ENCODE measurements at regions not wholly inside any gene's neighbourhood (a gene's known extent, or its start where the extent isn't known, plus 50 kb on each side); places are given as distances from the start of the nearest gene placed in this dataset.
"Not testable (repeated sequence)": the region's sequence is repeated elsewhere in the genome, so short reads cannot be mapped to it uniquely, and the experiment has no call there.

DNA sequence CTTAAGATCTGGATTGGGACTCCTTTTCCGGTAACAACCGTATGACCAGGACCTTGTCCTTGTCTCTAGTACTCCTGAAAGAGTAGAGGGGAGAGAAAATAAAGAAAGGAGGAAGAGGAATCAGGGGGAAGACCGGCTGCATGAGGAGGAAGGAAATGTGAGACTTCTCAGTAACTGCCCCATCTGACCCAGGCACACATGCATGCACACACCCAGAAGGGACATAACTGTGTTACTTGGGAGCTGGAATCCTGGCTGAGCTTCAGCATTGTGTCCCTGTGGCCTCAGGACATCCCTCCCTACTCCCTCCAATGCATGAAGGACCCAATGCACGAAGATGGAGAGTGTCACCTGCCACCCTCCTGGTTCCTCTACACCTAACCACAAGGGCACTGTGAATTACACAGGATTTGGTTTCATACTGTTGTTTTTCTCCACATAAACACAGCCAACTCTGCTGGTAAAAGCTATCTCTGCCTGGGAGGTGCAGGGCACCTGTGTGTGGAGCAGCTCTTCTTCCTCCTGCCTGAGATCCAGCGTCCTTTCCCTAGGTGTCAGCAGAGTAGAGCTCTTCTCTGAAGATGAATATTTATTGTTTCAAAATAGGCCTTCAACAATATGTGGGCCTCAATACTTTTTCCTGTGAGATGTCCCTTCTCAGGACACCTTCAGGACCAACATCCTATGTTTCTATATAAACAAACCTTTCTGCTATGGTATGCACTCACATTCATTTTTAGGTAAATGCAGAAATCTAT lies 574.1 kb upstream of the ID2 start:
- no peak for DNase-seq

DNA sequence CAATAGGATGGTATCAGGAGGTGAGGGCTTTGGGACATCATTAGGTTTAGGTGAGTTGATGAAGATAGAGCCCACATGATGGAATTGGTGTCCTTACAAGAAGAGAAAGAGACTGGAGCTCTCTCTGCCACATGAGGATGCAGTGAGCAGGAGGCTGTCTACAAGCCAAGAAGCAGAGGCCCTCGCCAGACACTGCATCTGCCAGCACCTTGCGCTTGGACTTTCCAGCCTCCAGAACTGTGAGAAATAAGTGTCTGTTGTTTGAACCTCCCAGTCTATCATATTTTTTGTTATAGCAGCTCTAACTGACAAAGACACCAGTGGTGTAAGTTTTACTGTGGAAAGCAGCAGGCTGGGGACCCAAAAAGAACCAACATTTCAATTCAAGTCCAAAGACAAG lies 571.1 kb upstream of the ID2 start:
- DNase-seq = no peak

- no peak for DNase-seq
Measured at GRCh38 chr2:8111193-8111592, 570.7 kb upstream of the ID2 start.

GRCh38 chr2:8115456-8115855 lies 566.4 kb upstream of the ID2 start:
- no peak for DNase-seq

DNA sequence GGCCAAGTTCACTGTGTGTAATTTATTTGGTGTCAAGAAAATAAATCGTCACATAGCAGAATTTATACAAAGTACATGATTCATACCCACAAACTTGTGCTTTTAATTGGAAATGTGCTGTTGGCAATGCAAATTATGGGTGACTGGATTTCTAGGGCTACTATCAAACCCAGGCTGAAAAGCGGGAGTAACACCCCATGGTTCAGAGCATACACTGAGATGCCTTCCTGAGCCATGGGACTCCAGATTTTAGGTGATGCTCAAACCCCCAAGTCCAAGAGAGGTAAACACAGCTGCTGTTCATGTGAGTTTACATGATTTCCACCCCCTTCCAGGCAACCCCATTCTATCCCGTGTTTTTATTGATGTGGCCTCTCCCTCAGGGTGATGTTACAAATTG lies 565.9 kb upstream of the ID2 start:
- DNase-seq = no peak

DNA sequence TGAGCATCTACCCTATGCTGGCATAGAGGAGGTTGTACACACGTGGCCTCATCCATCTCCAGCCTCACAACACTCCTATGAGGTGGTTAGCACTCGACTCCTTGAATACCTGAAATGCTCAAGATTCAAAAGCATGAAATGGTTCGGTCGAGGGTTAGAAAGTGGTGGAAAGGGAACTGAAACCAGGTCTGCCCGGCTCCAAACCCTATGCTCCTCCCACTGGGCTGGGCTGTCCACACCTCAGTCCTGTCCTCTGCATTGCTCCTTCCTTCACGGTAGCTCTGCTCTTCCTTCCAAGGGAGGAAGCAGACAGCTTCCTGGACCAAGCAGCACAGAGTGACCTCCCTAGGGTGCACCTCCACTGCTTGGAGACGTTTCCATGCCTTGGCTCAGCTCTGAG lies 565.2 kb upstream of the ID2 start:
- DNase-seq = no peak

DNA sequence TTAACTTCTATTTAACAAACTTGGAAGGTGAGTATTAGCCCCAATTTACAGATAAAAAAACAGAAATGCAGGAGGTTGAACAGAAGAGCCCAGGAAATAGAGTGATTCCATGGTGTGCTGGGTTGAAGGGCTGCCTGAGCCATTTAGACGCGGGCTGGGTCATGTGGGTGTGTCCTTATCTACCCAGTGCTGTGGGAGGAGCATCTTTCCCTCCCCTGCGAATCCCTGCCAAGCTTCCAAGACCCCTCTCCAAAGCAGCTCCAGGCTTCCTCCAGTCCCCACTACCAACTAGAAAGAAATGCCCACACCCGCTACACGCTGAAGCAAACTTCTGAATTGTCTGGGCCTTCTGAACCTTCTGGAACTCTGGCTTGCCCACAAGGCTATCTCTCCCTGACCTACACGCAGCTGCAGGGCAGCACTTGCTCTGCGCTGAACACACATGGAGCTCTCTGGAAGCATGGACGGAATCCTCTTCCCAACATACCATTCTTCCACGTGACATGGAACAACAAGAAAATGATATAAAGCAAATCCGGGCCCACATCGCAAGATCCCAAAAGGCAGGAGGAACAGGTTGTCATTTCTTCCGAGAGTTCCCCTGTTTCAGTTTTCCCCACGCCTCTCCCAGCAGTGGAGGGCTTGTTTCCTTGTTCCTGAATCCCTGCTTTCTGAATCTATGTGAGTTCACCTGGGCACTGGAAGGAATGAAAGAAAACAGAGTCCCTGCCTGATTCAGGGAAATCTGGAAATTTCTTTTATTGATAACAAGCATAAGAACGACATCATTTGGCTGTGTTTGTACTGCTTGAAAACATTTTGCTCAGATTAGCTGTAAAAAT lies 562.7 kb upstream of the ID2 start:
- no peak for DNase-seq

DNA sequence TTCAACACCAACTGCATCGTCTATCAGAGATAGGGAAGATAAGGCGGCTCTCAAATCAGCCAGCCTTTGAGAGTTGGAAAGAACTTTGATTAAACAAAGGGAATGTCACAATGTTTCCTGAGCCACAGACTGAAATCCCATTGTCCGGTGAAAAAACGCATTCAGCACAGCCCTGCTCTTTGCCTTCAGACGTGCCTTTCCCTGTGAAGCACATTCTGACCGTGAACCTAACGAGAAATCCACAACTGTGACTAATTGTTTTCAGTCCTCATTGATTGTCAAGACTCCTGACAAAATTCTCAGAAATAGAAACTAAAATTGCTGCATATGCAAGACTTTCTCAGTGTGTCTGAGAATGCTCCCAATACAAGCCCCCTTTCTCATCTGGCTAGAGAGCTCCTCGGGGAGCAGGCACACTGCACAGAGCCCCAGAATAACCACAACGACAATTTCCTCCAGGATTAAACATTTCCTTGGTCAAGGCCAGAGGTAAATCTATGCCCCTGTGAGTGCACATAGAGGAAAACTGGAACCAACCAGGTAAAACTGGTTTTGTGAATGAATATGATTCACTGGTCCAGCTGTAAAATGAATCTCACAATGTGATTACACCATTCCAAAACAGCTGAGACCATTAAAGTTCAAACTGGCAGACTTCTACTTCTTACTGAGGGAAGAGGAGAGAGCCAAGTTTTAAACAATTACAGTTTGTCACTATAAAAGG lies 561.9 kb upstream of the ID2 start:
- DNase-seq = no peak

DNA sequence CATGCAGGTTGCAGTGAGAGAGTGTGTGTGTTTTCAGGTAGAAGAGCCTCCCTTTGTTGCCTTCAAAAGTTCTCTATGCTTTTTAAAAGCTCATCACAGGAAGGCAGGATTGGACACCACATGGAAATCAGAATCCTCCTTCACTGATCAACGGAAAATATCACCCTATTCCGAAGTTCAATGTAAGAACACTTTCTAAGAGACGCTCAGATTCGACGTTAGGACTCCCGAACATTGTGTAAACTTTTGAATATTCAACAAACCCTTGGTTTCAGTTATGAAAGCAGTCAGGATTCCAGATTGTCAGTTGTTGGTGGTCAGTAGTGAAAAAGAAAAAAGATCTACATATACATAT lies 561.4 kb upstream of the ID2 start:
- DNase-seq = no peak

DNA sequence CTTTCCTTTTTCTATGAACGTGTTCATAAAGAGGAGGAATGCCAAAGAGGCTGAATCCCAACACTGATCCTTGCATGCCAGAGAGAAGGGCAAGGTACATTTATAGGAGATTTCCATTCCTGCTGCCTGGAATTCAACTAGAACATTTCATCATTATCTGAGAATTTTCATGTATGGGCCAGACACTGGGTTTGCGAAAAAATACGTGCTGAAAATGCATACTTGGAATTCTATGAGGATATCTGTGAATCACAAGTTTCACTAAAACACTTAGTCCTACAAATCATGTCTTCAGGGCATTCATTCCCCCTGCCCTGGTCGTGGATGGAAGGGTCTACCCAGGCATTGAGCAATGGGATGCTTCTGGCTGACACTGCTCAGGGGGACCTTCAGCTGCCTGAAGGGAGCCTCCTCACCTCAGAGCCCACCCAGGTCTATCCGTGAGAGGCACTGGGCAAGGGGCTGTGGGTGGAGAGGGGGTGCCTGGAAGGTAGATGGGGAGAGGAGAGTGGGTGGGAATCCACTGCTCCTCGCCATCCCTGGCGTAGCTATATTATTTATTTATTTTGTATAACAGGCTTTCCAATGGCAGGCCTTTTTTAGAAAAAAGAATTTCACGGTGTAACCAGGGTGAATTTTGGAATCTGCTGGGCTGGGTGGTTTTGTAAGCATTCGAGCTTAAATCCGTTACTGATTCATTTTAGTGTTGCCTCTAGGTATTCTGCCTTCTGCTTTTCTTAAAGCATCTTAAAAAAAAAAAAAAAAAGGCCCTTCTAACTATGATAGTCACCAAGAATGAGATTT lies 560.6 kb upstream of the ID2 start:
- DNase-seq = no peak

DNA sequence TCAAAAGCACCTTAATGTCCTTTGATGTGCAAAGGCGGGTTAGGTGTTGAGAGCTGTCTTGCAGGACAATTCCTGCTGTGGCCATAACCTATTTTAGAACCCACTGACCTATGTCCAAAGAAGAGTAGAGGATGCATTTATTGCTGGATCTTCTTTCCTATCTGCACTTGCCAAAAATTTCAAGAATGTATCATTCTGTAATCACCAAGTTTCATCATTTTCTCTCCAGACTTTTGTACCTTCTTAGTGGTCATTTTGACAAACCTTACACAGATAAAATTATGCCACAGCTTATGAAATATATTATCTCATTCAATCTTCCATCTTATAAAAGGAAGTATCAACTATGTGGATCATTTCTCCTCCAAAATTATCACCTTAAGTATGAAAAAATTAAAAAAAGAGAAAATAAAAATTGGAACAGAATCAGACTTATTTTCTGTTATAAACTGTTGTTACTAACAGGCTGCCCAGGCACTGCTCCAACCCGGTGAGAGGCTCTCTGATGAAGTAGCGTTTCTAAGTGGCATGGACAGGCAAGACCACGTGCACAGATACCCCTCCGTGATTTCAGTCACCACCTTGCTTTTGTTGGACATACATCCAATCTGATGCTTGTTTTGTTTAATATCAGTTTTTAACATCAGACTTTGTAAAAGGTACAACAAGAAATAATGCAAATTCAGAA lies 559.9 kb upstream of the ID2 start:
- DNase-seq = no peak

GRCh38 chr2:8122520-8122919 lies 559.3 kb upstream of the ID2 start:
- no peak for DNase-seq

DNA sequence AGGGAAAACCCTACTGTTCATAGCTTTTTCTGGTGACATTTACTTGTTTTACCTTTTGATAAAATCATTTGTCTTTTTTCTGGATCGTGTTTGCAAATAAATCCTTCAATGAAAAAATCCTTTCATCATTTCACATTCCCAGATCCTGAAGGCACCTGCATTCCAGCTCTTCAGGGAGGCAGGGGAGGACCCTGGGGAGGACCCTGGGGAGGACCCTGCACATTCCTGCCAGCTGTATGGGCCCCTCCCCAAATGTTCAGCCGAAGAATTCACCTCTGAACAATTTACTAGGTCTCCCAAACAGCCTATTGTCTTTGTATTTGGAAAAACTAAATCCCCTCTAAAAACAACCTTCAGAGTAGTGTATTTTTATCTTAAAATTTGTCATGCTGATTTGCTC lies 558.4 kb upstream of the ID2 start:
- DNase-seq = no peak

DNA sequence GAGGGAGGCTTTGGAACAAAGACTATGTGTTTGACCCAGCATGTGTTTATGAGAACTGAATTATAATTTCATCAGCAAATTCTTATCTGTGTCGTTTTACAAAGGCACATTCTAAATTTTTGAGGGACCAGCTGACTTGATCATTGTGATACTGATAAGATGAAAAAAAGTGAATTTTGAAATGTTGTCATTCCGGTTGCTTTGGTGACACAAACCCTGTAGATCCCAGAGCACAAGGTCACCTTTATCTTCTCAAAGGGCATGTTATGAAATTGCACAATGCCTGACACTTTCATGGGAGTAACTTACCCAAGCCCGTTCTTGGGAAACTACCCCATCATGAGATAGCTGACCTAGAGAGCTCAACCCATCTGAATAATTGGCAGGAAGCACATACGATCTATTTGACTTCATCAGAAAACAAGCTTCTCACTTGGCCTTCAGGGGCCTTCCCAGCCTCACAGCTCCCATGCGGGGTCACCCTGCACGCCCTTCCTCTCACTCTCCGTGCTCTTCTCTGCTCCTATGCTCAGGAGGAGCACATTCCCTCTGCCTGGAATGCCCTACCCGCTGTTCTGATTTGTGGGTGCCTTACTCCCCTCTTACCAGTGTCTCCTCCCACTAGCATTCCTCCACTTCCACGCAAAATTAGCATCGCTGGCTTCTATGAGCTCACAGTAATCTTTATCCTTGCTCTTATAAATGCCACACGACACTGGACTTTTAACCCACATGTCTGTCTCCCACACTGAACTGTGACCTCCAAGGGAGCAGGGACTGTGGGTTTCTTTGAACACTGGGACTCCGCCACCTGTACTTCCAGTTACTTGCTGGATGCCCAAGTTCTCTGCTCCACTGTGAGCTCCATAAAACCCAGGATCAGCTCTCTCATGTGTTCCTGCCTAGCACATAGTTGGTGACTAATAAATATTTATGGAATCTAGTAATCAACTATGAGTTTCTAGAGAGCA lies 555.8 kb upstream of the ID2 start:
- no peak for DNase-seq

DNA sequence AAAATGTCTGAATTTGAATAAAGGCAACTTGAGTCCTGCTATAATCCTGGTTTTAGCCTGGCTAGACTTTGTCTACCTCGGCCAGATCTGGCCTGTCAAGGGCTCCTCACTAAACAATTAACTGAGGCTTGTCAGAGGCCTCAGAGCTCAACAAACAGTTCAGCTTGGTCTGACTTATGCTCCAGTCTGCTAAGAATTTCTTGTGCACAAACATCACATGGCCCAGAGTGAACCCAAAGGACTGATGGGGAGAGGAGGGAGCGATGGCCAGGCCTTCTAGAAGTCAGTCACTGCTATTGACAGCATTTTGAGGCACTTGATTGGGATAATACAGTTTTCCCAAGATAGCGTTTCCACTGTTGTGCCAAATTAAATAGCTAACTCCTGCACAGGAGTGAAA lies 555.1 kb upstream of the ID2 start:
- no peak for DNase-seq

DNA sequence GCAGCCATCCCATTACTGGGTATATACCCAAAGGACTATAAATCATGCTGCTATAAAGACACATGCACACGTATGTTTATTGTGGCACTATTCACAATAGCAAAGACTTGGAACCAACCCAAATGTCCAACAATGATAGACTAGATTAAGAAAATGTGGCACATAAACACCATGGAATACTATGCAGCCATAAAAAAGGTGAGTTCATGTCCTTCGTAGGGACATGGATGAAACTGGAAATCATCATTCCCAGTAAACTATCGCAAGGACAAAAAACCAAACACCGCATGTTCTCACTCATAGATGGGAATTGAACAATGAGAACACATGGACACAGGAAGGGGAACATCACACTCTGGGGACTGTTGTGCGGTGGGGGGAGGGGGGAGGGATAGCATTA lies 550.4 kb upstream of the ID2 start:
- not testable (repeated sequence) for DNase-seq

GRCh38 chr2:8132351-8132831 lies 549.5 kb upstream of the ID2 start:
- DNase-seq = peak; percentile 39

DNA sequence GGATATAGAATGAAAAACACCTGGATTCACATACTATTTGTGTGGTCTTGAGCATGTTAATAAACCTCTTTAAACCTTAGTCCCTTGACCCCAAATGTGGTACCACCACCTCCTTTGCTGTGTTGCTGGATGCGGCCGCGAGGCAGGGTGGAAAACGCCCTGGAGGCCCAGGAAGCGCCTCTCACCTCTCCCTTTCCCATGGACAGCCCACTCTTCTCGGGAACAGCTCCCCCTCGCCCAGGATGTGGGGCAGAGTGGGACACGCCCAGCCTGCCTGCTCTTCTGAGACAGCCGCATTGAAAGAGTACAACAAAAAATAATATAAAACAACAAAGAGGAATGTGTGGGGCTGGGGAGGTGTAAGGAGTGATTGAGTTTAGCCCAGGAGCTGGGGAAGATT lies 549.0 kb upstream of the ID2 start:
- DNase-seq = no peak

DNA sequence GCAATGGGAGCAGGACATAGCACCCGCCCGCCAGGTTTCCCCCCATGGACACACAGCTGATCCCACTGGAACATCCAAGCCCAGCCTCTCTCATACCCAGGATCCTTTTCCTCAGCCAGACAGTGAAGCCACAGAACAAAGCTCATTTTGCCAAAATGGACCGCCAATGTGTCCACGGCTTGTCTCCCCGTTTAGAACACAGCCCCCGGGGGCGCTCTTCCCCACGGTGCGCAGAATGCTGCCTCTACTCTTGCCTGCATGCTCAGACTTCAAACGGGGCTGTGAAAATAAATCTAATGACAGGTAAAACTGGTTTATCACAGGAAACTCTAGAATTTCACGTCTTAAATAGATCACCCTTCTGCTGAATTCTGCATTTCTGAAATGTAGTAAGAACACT lies 548.5 kb upstream of the ID2 start:
- DNase-seq = peak; percentile 17

- peak; percentile 52 for DNase-seq
Measured at GRCh38 chr2:8133913-8134472, 547.9 kb upstream of the ID2 start.

DNA sequence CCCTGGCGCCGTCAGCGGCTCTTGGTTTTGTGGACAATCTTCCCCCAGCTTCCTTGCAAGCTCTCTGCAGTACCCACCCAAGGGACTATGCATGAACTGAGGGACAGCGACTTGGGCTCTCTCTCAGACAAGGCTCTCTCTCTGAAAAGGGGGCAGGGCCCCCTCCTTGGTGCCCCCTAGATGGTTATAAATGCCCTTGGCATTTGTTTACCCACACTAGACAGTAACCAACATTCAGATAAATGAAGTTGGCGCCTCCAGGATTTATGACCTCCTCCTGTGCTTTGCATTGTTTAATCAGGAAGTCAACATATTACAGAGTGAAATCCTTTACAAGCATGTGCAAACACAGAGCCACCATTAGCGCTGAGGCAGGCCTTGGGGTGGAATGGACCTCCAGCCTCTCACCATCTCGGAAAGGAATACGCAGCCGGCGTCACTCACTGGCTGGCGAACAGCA lies 547.4 kb upstream of the ID2 start:
- peak; percentile 96 for DNase-seq
